ENCODE measurements at regions not wholly inside any gene's neighbourhood (a gene's known extent, or its start where the extent isn't known, plus 50 kb on each side); places are given as distances from the start of the nearest gene placed in this dataset.
A peak's percentile ranks its signal among the peaks of the same experiment; 100 is the strongest.

- Histone ChIP-seq H3K27me3 (ENCODE audit: insufficient read depth, poor library complexity, severe bottlenecking) (no peaks in the 10 kb centered on the region), H3K9me3 (ENCODE audit: severe bottlenecking) (no peaks in the 10 kb centered on the region), H3K27ac (ENCODE audit: poor library complexity, severe bottlenecking) (no peak overlapping the region), H3K4me1 (ENCODE audit: insufficient read depth, poor library complexity, severe bottlenecking) (no peaks in the 10 kb centered on the region), H3K4me3 (ENCODE audit: severe bottlenecking) (no peak overlapping the region), H3K36me3 (ENCODE audit: low read depth) (no peaks in the 10 kb centered on the region)
- ATAC-seq (ENCODE audit: low read depth) (no peak), DNase-seq (ENCODE audit: low spot score) (no peak)
- no peak for TF ChIP-seq CTCF (IDR thresholded peaks at IDR 0.05; ENCODE audit: poor library complexity, severe bottlenecking)
Observed at GRCh38 chr20:11103866-11104265, 430.1 kb upstream of the JAG1 start.

- no peaks in the 10 kb centered on the region for H3K36me3 ChIP-seq (ENCODE audit: low read depth)
- DNase-seq (ENCODE audit: low spot score) = no peak
Observed at GRCh38 chr20:11108102-11108810, 434.5 kb upstream of the JAG1 start.

GRCh38 chr20:11110535-11110934 lies 436.7 kb upstream of the JAG1 start:
- no peaks in the 10 kb centered on the region for H3K27me3 ChIP-seq (ENCODE audit: insufficient read depth, poor library complexity, severe bottlenecking)
- ATAC-seq (ENCODE audit: low read depth) (no peak), DNase-seq (ENCODE audit: low spot score) (no peak)
- H3K36me3 ChIP-seq (ENCODE audit: low read depth) = no peaks in the 10 kb centered on the region
- H3K9me3 ChIP-seq (ENCODE audit: severe bottlenecking) = no peaks in the 10 kb centered on the region
- H3K4me1 ChIP-seq (ENCODE audit: insufficient read depth, poor library complexity, severe bottlenecking) = peaks cover 21% of the 10 kb centered on the region
- no peak overlapping the region for H3K4me3 ChIP-seq (ENCODE audit: severe bottlenecking)
- no peak for TF ChIP-seq CTCF (IDR thresholded peaks at IDR 0.05; ENCODE audit: poor library complexity, severe bottlenecking)
- peak overlapping the region; percentile 39 for H3K27ac ChIP-seq (ENCODE audit: poor library complexity, severe bottlenecking)

More at GRCh38 chr20:11108102-11108810, 434.5 kb upstream of the JAG1 start:
- Histone ChIP-seq H3K27ac (ENCODE audit: poor library complexity, severe bottlenecking) (no peak overlapping the region), H3K4me3 (ENCODE audit: severe bottlenecking) (no peak overlapping the region), H3K9me3 (ENCODE audit: severe bottlenecking) (no peaks in the 10 kb centered on the region), H3K27me3 (ENCODE audit: insufficient read depth, poor library complexity, severe bottlenecking) (no peaks in the 10 kb centered on the region), H3K4me1 (ENCODE audit: insufficient read depth, poor library complexity, severe bottlenecking) (peaks cover 21% of the 10 kb centered on the region)
- TF ChIP-seq CTCF (IDR thresholded peaks at IDR 0.05; ENCODE audit: poor library complexity, severe bottlenecking) = no peak
- peak; percentile 59; the same call in 2 of the 3 replicates for ATAC-seq (ENCODE audit: low read depth)

GRCh38 chr20:11111191-11111590 lies 437.4 kb upstream of the JAG1 start:
- peak overlapping the region; percentile 39 for H3K27ac ChIP-seq (ENCODE audit: poor library complexity, severe bottlenecking)
- TF ChIP-seq CTCF (IDR thresholded peaks at IDR 0.05; ENCODE audit: poor library complexity, severe bottlenecking) = no peak
- DNase-seq (ENCODE audit: low spot score) (no peak), ATAC-seq (ENCODE audit: low read depth) (peak; percentile 46; the same call in 2 of the 3 replicates)
- H3K27me3 ChIP-seq (ENCODE audit: insufficient read depth, poor library complexity, severe bottlenecking) = no peaks in the 10 kb centered on the region
- H3K4me1 ChIP-seq (ENCODE audit: insufficient read depth, poor library complexity, severe bottlenecking) = peaks cover 21% of the 10 kb centered on the region
- H3K9me3 ChIP-seq (ENCODE audit: severe bottlenecking) = no peaks in the 10 kb centered on the region
- H3K36me3 ChIP-seq (ENCODE audit: low read depth) = no peaks in the 10 kb centered on the region
- H3K4me3 ChIP-seq (ENCODE audit: severe bottlenecking) = no peak overlapping the region

GRCh38 chr20:11112832-11113231 lies 439.0 kb upstream of the JAG1 start:
- Histone ChIP-seq H3K4me3 (ENCODE audit: severe bottlenecking) (no peak overlapping the region), H3K4me1 (ENCODE audit: insufficient read depth, poor library complexity, severe bottlenecking) (peaks cover 30% of the 10 kb centered on the region), H3K27me3 (ENCODE audit: insufficient read depth, poor library complexity, severe bottlenecking) (no peaks in the 10 kb centered on the region), H3K9me3 (ENCODE audit: severe bottlenecking) (no peaks in the 10 kb centered on the region), H3K27ac (ENCODE audit: poor library complexity, severe bottlenecking) (peak overlapping the region; percentile 39), H3K36me3 (ENCODE audit: low read depth) (no peaks in the 10 kb centered on the region)
- ATAC-seq (ENCODE audit: low read depth) = peak; percentile 81
- DNase-seq (ENCODE audit: low spot score) = no peak
- no peak for TF ChIP-seq CTCF (IDR thresholded peaks at IDR 0.05; ENCODE audit: poor library complexity, severe bottlenecking)

All from RWPE2 (cell line).